PC-9 (cell line): ENCODE measurements at regions not wholly inside any gene's neighbourhood (a gene's known extent, or its start where the extent isn't known, plus 50 kb on each side); places are given as distances from the start of the nearest gene placed in this dataset.
"Not testable (repeated sequence)": the region's sequence is repeated elsewhere in the genome, so short reads cannot be mapped to it uniquely, and the experiment has no call there.

Experiments
- BruUV-seq: library from RNA; stranded (reverse); fragments of 400-500 nt; replicated peaks from 2 replicates; lab custom pipeline; 2021; lab: Mats Ljungman, UMichigan
- CTCF ChIA-PET: fragments of 300-600 bp; sonication (Branson Sonifier 250); formaldehyde crosslinking; loops from one replicate; lab custom pipeline; 2022; ENCODE audit warnings: antibody characterized with exemption; lab: Charles Lee
- POLR2A ChIA-PET: fragments of 300-600 bp; sonication (Branson Sonifier 250); formaldehyde crosslinking; loops from one replicate; lab custom pipeline; 2022; ENCODE audit warnings: antibody characterized with exemption; ENCODE audit not compliant: unreplicated experiment; lab: Charles Lee
- DNase-seq, 2 experiments: peaks; one replicate each; pipeline versions ENCODE4 v3.0.0 to v3.0.0-alpha.2; 2015 to 2022; ENCODE audit warnings: mixed read lengths in 1 of 2
- H2AFZ ChIP-seq: fragments of 200-600 bp; sonication (generic); 2 replicates; pipeline ENCODE4 v1.8.1; 2017; ENCODE audit warnings: antibody characterized with exemption
- H3F3A ChIP-seq: fragments of 200-600 bp; sonication (generic); 2 replicates; pipeline ENCODE4 v1.8.1; 2017; ENCODE audit warnings: antibody characterized with exemption, mild to moderate bottlenecking, low read depth; ENCODE audit not compliant: insufficient read depth
- H3K27ac ChIP-seq: fragments of 200-600 bp; sonication (generic); 2 replicates; pipeline ENCODE4 v1.6.1; 2016; ENCODE audit warnings: mixed run types
- H3K27me3 ChIP-seq: fragments of 200-600 bp; sonication (generic); 2 replicates; pipeline ENCODE4 v1.6.1; 2016; ENCODE audit warnings: low read depth, mixed run types; ENCODE audit not compliant: insufficient read depth
- H3K36me3 ChIP-seq: fragments of 200-600 bp; sonication (generic); 2 replicates; pipeline ENCODE4 v1.6.1; 2016; ENCODE audit warnings: low read depth, mixed run types
- H3K4me1 ChIP-seq: fragments of 200-600 bp; sonication (generic); replicated peaks from 2 replicates; pipeline ENCODE4 v1.6.1; 2016; ENCODE audit warnings: mixed run types; ENCODE audit not compliant: insufficient read depth
- H3K4me2 ChIP-seq: fragments of 200-600 bp; sonication (generic); 2 replicates; pipeline ENCODE4 v1.6.1; 2017; ENCODE audit warnings: mixed run types
- H3K4me3 ChIP-seq: fragments of 200-600 bp; sonication (generic); 2 replicates; pipeline ENCODE4 v1.6.1; 2016; ENCODE audit warnings: mixed run types
- H3K79me2 ChIP-seq: fragments of 200-600 bp; sonication (generic); 2 replicates; pipeline ENCODE4 v1.6.1; 2017; ENCODE audit warnings: low read depth, mixed run types
- H3K9me2 ChIP-seq: fragments of 200-600 bp; sonication (generic); 2 replicates; pipeline ENCODE4 v1.8.1; 2017; ENCODE audit warnings: mild to moderate bottlenecking; ENCODE audit not compliant: insufficient read depth
- H3K9me3 ChIP-seq: fragments of 200-600 bp; sonication (generic); 2 replicates; pipeline ENCODE4 v1.8.1; 2016; ENCODE audit warnings: low read depth; ENCODE audit not compliant: insufficient read depth
- H4K20me1 ChIP-seq: fragments of 200-600 bp; sonication (generic); 2 replicates; pipeline ENCODE4 v1.8.1; 2017; ENCODE audit not compliant: insufficient read depth
- CTCF ChIP-seq: fragments of 200-600 bp; sonication (generic); conservative IDR thresholded peaks from 2 replicates; pipeline ENCODE4 v1.6.1; 2017; ENCODE audit warnings: mixed run types, antibody characterized with exemption, mild to moderate bottlenecking, moderate library complexity
- EZH2 ChIP-seq: fragments of 200-600 bp; sonication (generic); IDR thresholded peaks from 2 replicates; pipeline ENCODE4 v1.8.0; 2017; ENCODE audit warnings: antibody characterized with exemption, low read depth
- intact Hi-C: fragments of 100-400 bp; cut with micrococcal nuclease; formaldehyde crosslinking; loops from one replicate; pipeline ENCODE4 v1.10.0; 2022; ENCODE audit not compliant: unreplicated experiment

DNA sequence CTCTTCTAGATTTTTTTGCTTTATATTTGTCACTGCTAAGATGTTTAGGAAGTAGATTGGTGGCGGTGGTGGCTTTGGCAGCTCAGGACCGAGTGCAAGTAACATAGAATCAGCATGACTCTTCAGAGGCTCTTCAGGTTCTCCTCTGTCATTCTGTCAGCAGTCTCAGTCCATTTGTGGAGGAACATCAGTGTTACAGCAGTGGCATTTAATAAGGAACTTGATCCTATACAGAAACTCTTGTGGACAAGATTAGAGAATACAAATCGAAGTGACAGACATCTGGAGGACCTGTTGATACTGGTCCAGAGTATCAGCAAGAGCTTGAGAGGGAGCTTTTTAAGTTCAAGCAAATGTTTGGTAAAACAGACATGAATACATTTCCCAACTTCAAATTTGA is 82.2 kb upstream of the GNAZ start:
- H3K4me1 ChIP-seq: no peaks in the 10 kb centered on the region
- BruUV-seq: no TSS peak
- peaks cover 61% of the 10 kb centered on the region for H3K27me3 ChIP-seq
- CTCF ChIA-PET: interaction anchor here (0.6 kb wide), 1 partner anchor 495 kb away, joined by 3 read pairs; no protein-coding TSS in a partner anchor
- POLR2A ChIA-PET: no interaction called here
- no peak overlapping the region for H3K4me2 ChIP-seq
- no peak for TF ChIP-seq CTCF
- TF ChIP-seq EZH2: no peak
- H3K9me3 ChIP-seq: no peaks in the 10 kb centered on the region
- H3K36me3 ChIP-seq: no peaks in the 10 kb centered on the region
- no peaks in the 10 kb centered on the region for H3F3A ChIP-seq
- no peak for DNase-seq
- H3K79me2 ChIP-seq: no peaks in the 10 kb centered on the region
- H3K4me3 ChIP-seq: no peak overlapping the region
- no peak overlapping the region for H3K27ac ChIP-seq
- intact Hi-C loops: no loop called here
- no peaks in the 10 kb centered on the region for H3K9me2 ChIP-seq
- H4K20me1 ChIP-seq: no peaks in the 10 kb centered on the region
- no peak overlapping the region for H2AFZ ChIP-seq

DNA sequence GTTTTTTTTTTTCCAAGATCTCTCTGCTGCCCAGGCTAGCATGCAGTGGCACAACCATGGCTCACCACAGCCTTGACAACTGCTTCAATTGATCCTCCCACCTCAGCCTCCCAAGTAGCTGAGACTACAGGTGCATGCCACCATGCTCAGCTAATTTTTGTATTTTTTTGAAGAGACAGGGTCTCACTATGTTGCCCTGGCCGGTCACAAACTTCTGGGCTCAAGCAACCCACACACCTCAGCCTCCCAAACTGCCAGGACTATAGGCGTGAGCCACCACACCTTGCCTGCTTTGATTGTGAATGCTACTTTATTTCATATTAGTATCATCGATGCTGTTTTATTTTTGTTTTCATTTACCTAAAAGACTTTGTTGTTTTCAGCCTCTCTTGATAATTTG is 81.5 kb upstream of the GNAZ start:
- Histone ChIP-seq H3K27me3 (peaks cover 61% of the 10 kb centered on the region), H3K4me2 (no peak overlapping the region), H3K79me2 (no peaks in the 10 kb centered on the region), H3K9me3 (no peaks in the 10 kb centered on the region), H3K27ac (no peak overlapping the region), H3K9me2 (no peaks in the 10 kb centered on the region), H3F3A (no peaks in the 10 kb centered on the region), H4K20me1 (no peaks in the 10 kb centered on the region), H3K36me3 (no peaks in the 10 kb centered on the region), H3K4me3 (no peak overlapping the region), H3K4me1 (no peaks in the 10 kb centered on the region), H2AFZ (no peak overlapping the region)
- no TSS peak for BruUV-seq
- intact Hi-C loops: no loop called here
- ChIA-PET POLR2A (no interaction called here), CTCF (no interaction called here)
- TF ChIP-seq EZH2 (no peak), CTCF (no peak)
- no peak for DNase-seq

DNA sequence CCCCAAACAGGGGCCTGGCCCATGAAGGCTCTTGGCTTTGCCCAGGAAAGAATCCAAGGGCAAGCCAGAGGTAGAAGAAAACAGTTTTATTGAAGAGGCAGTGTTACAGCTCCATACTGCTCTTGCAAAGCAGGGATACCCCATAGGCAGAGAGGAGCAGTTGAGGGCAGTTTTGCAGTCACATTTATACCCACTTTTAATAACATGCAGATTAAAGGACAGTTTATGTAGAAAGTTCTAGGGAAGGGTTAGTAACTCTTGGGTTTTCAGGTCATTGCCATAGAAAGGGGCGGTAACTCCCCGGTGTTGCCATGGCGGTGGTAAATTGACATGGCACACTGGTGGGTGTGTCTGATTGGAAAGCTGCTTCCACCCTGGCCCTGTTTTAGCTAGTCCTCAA is 80.5 kb upstream of the GNAZ start:
- Histone ChIP-seq H3K79me2 (no peaks in the 10 kb centered on the region), H3K9me3 (no peaks in the 10 kb centered on the region), H3K9me2 (no peaks in the 10 kb centered on the region), H3K4me3 (no peak overlapping the region), H3K27me3 (peaks cover 53% of the 10 kb centered on the region), H3K4me2 (no peak overlapping the region), H3K4me1 (no peaks in the 10 kb centered on the region), H2AFZ (no peak overlapping the region), H4K20me1 (no peaks in the 10 kb centered on the region), H3K27ac (no peak overlapping the region), H3F3A (no peaks in the 10 kb centered on the region), H3K36me3 (no peaks in the 10 kb centered on the region)
- ChIA-PET POLR2A (interaction anchor here (0.6 kb wide), 1 partner anchor 468 kb away, joined by 6 read pairs; no protein-coding TSS in a partner anchor), CTCF (no interaction called here)
- TF ChIP-seq CTCF: no peak
- no TSS peak for BruUV-seq
- intact Hi-C loops: no loop called here
- no peak for DNase-seq

GRCh38 chr22:22990711-22991505 is 79.4 kb upstream of the GNAZ start:
- H3K4me3 ChIP-seq, H4K20me1 ChIP-seq, POLR2A ChIA-PET, H3F3A ChIP-seq, H2AFZ ChIP-seq, intact Hi-C loops, H3K27ac ChIP-seq, H3K9me3 ChIP-seq, BruUV-seq, H3K4me1 ChIP-seq, H3K4me2 ChIP-seq, CTCF ChIA-PET, DNase-seq, H3K9me2 ChIP-seq, H3K79me2 ChIP-seq, H3K36me3 ChIP-seq: not testable (repeated sequence)
- peaks cover 45% of the 10 kb centered on the region for H3K27me3 ChIP-seq
